MG63 (cell line): ENCODE measurements at regions not wholly inside any gene's neighbourhood (a gene's known extent, or its start where the extent isn't known, plus 50 kb on each side); places are given as distances from the start of the nearest gene placed in this dataset.

Experiments
- DNase-seq: peaks from one replicate; pipeline ENCODE4 v3.0.0-alpha.2; 2020
- H3K27me3 ChIP-seq: fragments of 250-450 bp; sonication (Bioruptor Pico); 2 replicates; pipeline ENCODE4 v1.5.1; 2020; ENCODE audit warnings: mild to moderate bottlenecking, moderate library complexity
- H3K36me3 ChIP-seq: fragments of 250-450 bp; sonication (Bioruptor Pico); 2 replicates; pipeline ENCODE4 v1.5.1; 2020; ENCODE audit warnings: mild to moderate bottlenecking, moderate library complexity
- H3K4me3 ChIP-seq: fragments of 250-450 bp; sonication (Bioruptor Pico); 2 replicates; pipeline ENCODE4 v1.5.1; 2020; ENCODE audit warnings: mild to moderate bottlenecking, moderate library complexity
- H3K9me3 ChIP-seq: fragments of 250-450 bp; sonication (Bioruptor Pico); 2 replicates; pipeline ENCODE4 v1.5.1; 2020; ENCODE audit warnings: mild to moderate bottlenecking, moderate library complexity

GRCh38 chr7:46545790-46546189 lies 624.7 kb upstream of the IGFBP3 start:
- Histone ChIP-seq H3K36me3 (no peaks in the 10 kb centered on the region), H3K9me3 (peaks cover 10% of the 10 kb centered on the region), H3K27me3 (no peaks in the 10 kb centered on the region), H3K4me3 (no peak overlapping the region)
- no peak for DNase-seq

GRCh38 chr7:46544396-46545008 lies 623.4 kb upstream of the IGFBP3 start:
- DNase-seq: no peak
- H3K4me3 ChIP-seq: no peak overlapping the region
- no peaks in the 10 kb centered on the region for H3K27me3 ChIP-seq
- H3K36me3 ChIP-seq: no peaks in the 10 kb centered on the region
- peaks cover 10% of the 10 kb centered on the region for H3K9me3 ChIP-seq

GRCh38 chr7:46542076-46542475 lies 621.0 kb upstream of the IGFBP3 start:
- H3K27me3 ChIP-seq: no peaks in the 10 kb centered on the region
- no peak for DNase-seq
- H3K4me3 ChIP-seq: no peak overlapping the region
- peaks cover 10% of the 10 kb centered on the region for H3K9me3 ChIP-seq
- H3K36me3 ChIP-seq: no peaks in the 10 kb centered on the region

- H3K9me3 ChIP-seq: peaks cover 2% of the 10 kb centered on the region
Observed at GRCh38 chr7:46539892-46540483, 618.9 kb upstream of the IGFBP3 start.

GRCh38 chr7:46537191-46537905 lies 616.3 kb upstream of the IGFBP3 start:
- Histone ChIP-seq H3K9me3 (no peaks in the 10 kb centered on the region; the same call in 1 of the 2 replicates), H3K27me3 (no peaks in the 10 kb centered on the region), H3K36me3 (no peaks in the 10 kb centered on the region), H3K4me3 (no peak overlapping the region)
- no peak for DNase-seq

More at GRCh38 chr7:46539892-46540483, 618.9 kb upstream of the IGFBP3 start:
- Histone ChIP-seq H3K4me3 (no peak overlapping the region), H3K36me3 (no peaks in the 10 kb centered on the region), H3K27me3 (no peaks in the 10 kb centered on the region)
- no peak for DNase-seq

- no peak overlapping the region for H3K4me3 ChIP-seq
- no peaks in the 10 kb centered on the region for H3K36me3 ChIP-seq
- no peaks in the 10 kb centered on the region for H3K27me3 ChIP-seq
- no peaks in the 10 kb centered on the region; the same call in 1 of the 2 replicates for H3K9me3 ChIP-seq
- DNase-seq: no peak
Observed at GRCh38 chr7:46534664-46535588, 613.9 kb upstream of the IGFBP3 start.

- Histone ChIP-seq H3K27me3 (no peaks in the 10 kb centered on the region), H3K36me3 (no peaks in the 10 kb centered on the region), H3K4me3 (no peak overlapping the region), H3K9me3 (no peaks in the 10 kb centered on the region; the same call in 1 of the 2 replicates)
- no peak for DNase-seq
Observed at GRCh38 chr7:46533946-46534345, 612.9 kb upstream of the IGFBP3 start.

GRCh38 chr7:46532571-46532970 lies 611.5 kb upstream of the IGFBP3 start:
- DNase-seq: no peak
- Histone ChIP-seq H3K9me3 (no peaks in the 10 kb centered on the region; the same call in 1 of the 2 replicates), H3K27me3 (no peaks in the 10 kb centered on the region), H3K36me3 (no peaks in the 10 kb centered on the region), H3K4me3 (no peak overlapping the region)

- H3K27me3 ChIP-seq: no peaks in the 10 kb centered on the region
- H3K36me3 ChIP-seq: no peaks in the 10 kb centered on the region
- no peak for DNase-seq
- no peak overlapping the region for H3K4me3 ChIP-seq
- H3K9me3 ChIP-seq: 0 out of 2 replicates have a peak, but pooled peaks cover 2% of the 10 kb centered on the region
Observed at GRCh38 chr7:46530081-46530750, 609.1 kb upstream of the IGFBP3 start.

GRCh38 chr7:46527360-46527759 lies 606.3 kb upstream of the IGFBP3 start:
- no peaks in the 10 kb centered on the region for H3K27me3 ChIP-seq
- H3K4me3 ChIP-seq: no peak overlapping the region
- H3K36me3 ChIP-seq: no peaks in the 10 kb centered on the region
- DNase-seq: no peak
- H3K9me3 ChIP-seq: 0 out of 2 replicates have a peak, but pooled peaks cover 2% of the 10 kb centered on the region

- 0 out of 2 replicates have a peak, but pooled peaks cover 2% of the 10 kb centered on the region for H3K9me3 ChIP-seq
- no peak overlapping the region for H3K4me3 ChIP-seq
- H3K36me3 ChIP-seq: no peaks in the 10 kb centered on the region
- no peaks in the 10 kb centered on the region for H3K27me3 ChIP-seq
- DNase-seq: no peak
Observed at GRCh38 chr7:46525876-46526275, 604.8 kb upstream of the IGFBP3 start.

GRCh38 chr7:46524350-46524749 lies 603.3 kb upstream of the IGFBP3 start:
- 0 out of 2 replicates have a peak, but pooled peaks cover 2% of the 10 kb centered on the region for H3K9me3 ChIP-seq
- no peaks in the 10 kb centered on the region for H3K27me3 ChIP-seq
- H3K36me3 ChIP-seq: no peaks in the 10 kb centered on the region
- H3K4me3 ChIP-seq: no peak overlapping the region
- DNase-seq: no peak

- DNase-seq: no peak
- no peaks in the 10 kb centered on the region for H3K36me3 ChIP-seq
- 0 out of 2 replicates have a peak, but pooled peaks cover 2% of the 10 kb centered on the region for H3K9me3 ChIP-seq
- H3K27me3 ChIP-seq: no peaks in the 10 kb centered on the region
- H3K4me3 ChIP-seq: no peak overlapping the region
Observed at GRCh38 chr7:46522354-46522906, 601.4 kb upstream of the IGFBP3 start.

GRCh38 chr7:46518713-46519112 lies 597.6 kb upstream of the IGFBP3 start:
- DNase-seq: no peak
- no peaks in the 10 kb centered on the region for H3K27me3 ChIP-seq
- no peak overlapping the region for H3K4me3 ChIP-seq
- no peaks in the 10 kb centered on the region for H3K9me3 ChIP-seq
- H3K36me3 ChIP-seq: no peaks in the 10 kb centered on the region

GRCh38 chr7:46515844-46516590 lies 594.9 kb upstream of the IGFBP3 start:
- Histone ChIP-seq H3K4me3 (no peak overlapping the region), H3K36me3 (no peaks in the 10 kb centered on the region), H3K27me3 (no peaks in the 10 kb centered on the region), H3K9me3 (no peaks in the 10 kb centered on the region)
- no peak for DNase-seq
